Retina (tissue), 1 donor: ENCODE measurements at regions not wholly inside any gene's neighbourhood (a gene's known extent, or its start where the extent isn't known, plus 50 kb on each side); places are given as distances from the start of the nearest gene placed in this dataset.

Experiments
- DNase-seq: peaks from one replicate; pipeline ENCODE4 v3.0.0-alpha.2; 2016

GRCh38 chr18:6465281-6465680, 50.6 kb upstream of the L3MBTL4 start:
- DNase-seq, result no peak

GRCh38 chr18:6476190-6476589, 61.5 kb upstream of the L3MBTL4 start:
- DNase-seq, result no peak

GRCh38 chr18:6476880-6477279, 62.2 kb upstream of the L3MBTL4 start:
- DNase-seq, result no peak

GRCh38 chr18:6478121-6478520, 63.4 kb upstream of the L3MBTL4 start:
- no peak for DNase-seq

GRCh38 chr18:6479699-6480098, 65.0 kb upstream of the L3MBTL4 start:
- no peak for DNase-seq

GRCh38 chr18:6482198-6482977, 67.7 kb upstream of the L3MBTL4 start:
- peak; percentile 59 for DNase-seq

GRCh38 chr18:6484659-6485058, 69.9 kb upstream of the L3MBTL4 start:
- DNase-seq, result no peak

- DNase-seq, result no peak
These were observed 71.6 kb upstream of the L3MBTL4 start for GRCh38 chr18:6486313-6486712.

GRCh38 chr18:6486764-6487426, 72.2 kb upstream of the L3MBTL4 start:
- no peak for DNase-seq

- DNase-seq, result no peak
These were observed 73.3 kb upstream of the L3MBTL4 start for GRCh38 chr18:6487968-6488367.

GRCh38 chr18:6488956-6489355, 74.2 kb upstream of the L3MBTL4 start:
- DNase-seq, result no peak

- no peak for DNase-seq
These were observed 75.3 kb upstream of the L3MBTL4 start for GRCh38 chr18:6489977-6490376.

GRCh38 chr18:6493194-6493593, 78.5 kb upstream of the L3MBTL4 start:
- DNase-seq, result no peak

GRCh38 chr18:6495536-6495935, 80.8 kb upstream of the L3MBTL4 start:
- no peak for DNase-seq

GRCh38 chr18:6497543-6497942, 82.8 kb upstream of the L3MBTL4 start:
- DNase-seq, result no peak

- DNase-seq, result no peak
These were observed 83.7 kb upstream of the L3MBTL4 start for GRCh38 chr18:6498289-6498856.

GRCh38 chr18:6504605-6505497, 90.1 kb upstream of the L3MBTL4 start:
- no peak for DNase-seq

- no peak for DNase-seq
These were observed 90.8 kb upstream of the L3MBTL4 start for GRCh38 chr18:6505498-6505875.

GRCh38 chr18:6509417-6509816, 94.7 kb upstream of the L3MBTL4 start:
- no peak for DNase-seq

GRCh38 chr18:6509832-6510231, 95.1 kb upstream of the L3MBTL4 start:
- DNase-seq, result no peak

- no peak for DNase-seq
These were observed 106.2 kb upstream of the L3MBTL4 start for GRCh38 chr18:6520901-6521300.

GRCh38 chr18:6521803-6522418, 107.2 kb upstream of the L3MBTL4 start:
- no peak for DNase-seq

GRCh38 chr18:6525604-6526003, 110.9 kb upstream of the L3MBTL4 start:
- no peak for DNase-seq
